GM21576 (cell line): ENCODE measurements at regions not wholly inside any gene's neighbourhood (a gene's known extent, or its start where the extent isn't known, plus 50 kb on each side); places are given as distances from the start of the nearest gene placed in this dataset.

ENCODE experiments used
- ATAC-seq: cut with Tn5 transposase; IDR thresholded peaks from one replicate; pipeline ENCODE4 v1.9.1; 2021; ENCODE audit warnings: mild to moderate bottlenecking, moderate library complexity; ENCODE audit not compliant: unreplicated experiment

DNA sequence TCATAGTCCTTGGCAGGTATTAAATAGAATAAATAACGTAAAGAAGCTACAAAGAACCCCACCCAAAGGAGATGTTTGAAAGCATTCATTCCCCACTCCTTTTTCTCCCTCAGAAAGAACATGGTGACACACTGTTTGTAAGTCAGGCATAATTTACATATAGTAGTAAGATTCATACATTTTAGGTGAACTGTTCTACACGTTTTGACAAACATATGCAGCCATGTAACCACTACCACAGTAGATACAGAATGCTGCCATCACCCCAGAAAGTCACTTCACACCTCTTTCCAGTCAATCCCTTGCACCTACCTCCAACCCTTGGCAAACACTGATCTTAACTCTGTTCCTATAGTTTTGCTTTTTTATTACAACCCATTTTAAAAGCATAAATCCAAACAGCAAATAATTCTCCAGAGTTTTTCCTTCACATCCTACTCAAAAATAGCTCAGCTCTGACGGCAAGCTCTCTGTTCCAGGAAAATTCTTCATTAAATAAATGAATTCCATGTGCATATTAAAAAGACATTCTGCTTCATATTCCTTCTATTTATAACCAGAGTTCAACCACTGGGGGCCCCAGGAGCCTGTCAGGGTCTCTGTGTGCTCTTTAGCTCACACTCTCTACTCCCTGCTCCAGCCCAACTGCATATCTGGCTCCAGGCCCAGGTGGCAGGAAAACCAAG is 258.8 kb downstream of the PLPP3 start:
- no peak for ATAC-seq

DNA sequence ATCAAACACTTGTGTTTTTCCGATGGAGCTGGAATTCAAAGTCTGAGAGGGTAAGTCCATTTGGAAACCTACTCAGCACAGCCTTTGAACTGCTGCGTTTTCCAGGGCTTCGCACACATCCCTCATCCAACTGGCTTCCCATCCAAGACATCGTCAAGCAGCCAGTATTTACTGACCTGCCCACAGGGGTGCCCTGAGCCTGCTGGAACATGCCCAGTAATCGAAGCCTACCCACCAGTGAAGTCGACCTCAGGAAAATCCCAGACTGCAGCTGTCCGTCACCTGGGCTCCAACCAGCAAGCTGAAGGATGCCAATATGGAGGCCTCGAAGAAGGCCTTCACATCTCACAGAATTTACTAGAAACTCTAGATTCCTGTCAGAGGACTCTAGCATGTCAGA is 261.6 kb downstream of the PLPP3 start:
- no peak for ATAC-seq

DNA sequence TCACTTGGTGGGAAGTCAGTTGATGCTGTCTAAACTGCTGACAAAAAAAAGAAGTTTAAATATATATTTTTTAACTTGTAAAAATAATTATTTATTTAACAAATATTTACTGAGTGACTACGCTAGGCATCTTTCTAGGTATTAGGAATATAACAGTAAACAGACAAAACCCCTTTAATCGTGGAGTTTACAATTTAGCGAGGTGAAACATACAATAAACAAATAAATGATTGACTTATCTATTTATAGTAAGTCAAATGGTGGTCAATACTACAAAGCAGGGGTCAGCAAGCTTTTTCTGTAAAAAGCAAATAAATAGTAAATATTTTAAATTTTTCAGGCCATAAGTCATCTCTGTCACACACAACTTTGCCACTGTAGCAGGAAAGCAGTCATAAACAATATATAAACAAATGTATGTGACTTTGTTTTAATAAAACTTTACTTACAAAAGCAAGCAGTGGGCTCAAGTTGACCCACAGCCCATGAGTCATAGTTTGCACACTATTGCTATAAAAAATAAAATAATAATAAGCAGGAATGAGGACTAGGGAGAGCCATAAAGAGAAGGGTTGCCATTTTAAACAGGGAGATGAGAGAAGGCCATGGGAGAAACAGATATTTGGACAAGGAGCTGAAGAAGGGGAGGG is 263.9 kb downstream of the PLPP3 start:
- no peak for ATAC-seq

DNA sequence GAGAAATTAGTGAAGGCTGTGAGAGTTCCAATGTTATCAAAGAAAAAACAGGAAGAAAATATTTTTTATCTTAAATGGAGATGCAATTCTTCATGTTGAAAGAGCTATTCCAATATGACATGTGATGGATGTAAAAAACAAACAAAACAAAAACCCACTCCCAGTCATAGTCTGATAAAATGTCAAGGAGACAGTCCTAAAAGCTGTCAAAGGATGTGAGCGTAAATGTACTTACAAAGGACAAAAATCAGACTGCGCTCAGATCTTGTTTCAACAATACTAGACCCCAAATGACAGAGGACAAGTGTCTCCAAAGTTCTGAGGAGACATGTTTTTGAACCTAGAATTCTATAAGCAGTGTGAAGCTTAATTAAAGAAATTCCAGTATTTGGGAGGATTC is 265.8 kb downstream of the PLPP3 start:
- no peak for ATAC-seq

DNA sequence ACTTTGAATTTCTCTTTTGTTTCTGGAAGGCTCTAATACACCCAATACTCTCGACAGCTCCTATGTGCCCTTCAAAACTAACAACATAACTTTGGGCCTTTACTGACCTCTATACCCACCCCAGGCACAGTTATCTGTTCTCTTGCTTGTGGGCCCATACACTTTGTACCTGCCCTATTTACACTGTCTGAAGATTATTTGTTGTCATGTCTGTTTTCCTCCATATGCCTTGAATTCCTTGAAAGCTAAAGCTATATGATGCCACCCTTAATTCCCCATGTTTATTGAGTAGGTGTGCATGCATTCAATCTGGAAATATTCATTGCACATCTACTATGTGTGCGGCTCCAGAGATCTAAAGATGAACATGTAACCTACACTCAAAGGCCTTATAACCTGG is 267.6 kb downstream of the PLPP3 start:
- no peak for ATAC-seq

DNA sequence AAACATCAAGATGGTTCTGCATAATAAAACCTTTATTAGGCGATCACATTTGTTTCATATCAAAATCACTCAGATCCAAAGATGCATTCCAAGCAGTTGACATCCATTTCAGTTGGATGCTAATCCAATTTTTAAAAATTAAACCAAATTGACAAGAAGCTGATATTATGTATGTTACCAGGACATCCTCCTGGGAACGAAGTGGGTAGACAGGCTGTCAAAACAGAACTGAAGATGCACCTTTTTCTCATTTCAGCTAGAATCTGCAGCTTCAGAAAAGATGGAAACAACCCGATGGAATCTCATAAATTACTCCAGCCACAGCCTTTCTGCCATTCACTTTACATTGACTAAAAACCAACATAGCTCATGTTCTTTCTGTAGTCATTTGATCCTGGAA is 268.4 kb downstream of the PLPP3 start:
- ATAC-seq, result no peak

DNA sequence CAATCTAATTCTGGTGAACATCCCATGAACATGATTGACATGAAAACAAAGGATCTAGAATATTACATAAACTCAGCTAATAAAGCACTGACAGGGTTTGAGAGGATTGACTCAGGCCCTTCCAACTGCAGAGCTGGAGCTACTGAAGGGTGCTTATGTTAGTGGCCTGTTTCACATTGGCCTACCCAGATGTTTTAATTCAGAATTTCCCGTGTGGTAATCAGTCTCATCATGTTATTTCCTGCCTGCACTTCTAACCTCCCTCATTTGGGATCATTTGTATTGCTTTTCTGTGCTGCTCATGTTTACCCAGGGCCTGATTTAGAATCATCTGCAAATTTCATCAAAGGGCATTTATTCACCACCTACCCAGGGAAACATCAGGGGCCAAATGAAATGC is 270.3 kb downstream of the PLPP3 start:
- ATAC-seq, result no peak

DNA sequence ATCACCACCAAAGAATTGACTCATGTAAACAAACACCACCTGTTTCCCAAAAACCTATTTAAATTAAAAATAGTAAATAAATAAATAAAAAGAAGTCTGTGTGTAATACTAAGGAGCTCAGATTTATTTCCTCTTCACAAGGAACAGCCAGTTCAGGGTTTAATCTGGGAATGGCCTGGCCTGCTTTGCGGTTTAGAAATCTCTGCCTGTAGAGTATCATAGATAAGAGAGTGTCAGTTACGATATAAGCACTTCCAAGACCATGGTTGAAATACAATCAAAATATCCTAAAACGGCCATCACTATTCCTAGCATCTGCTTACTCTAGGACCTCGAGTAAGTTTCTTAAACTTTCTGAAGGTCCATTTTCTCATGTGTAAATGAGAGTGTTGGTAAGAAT is 274.4 kb downstream of the PLPP3 start:
- no peak for ATAC-seq

DNA sequence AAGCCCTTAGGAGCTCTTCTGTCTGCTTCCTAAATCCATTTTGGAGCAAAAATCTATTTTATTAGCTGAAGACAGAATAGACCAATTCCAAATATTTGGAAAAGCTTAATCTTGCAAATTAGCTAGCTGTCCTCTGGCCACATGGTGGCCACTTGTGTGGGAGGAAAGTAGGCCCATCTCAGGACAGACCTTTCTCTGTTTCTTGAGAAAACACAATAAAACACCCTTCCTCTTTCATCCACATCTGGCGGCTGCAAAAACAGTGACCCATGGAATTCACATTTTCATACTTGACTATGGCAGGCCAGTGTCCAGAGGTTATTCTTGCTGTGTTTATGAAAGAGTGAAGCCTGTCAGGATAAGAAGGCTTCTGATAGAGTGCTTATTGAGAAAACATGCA is 275.6 kb downstream of the PLPP3 start:
- ATAC-seq, result no peak

DNA sequence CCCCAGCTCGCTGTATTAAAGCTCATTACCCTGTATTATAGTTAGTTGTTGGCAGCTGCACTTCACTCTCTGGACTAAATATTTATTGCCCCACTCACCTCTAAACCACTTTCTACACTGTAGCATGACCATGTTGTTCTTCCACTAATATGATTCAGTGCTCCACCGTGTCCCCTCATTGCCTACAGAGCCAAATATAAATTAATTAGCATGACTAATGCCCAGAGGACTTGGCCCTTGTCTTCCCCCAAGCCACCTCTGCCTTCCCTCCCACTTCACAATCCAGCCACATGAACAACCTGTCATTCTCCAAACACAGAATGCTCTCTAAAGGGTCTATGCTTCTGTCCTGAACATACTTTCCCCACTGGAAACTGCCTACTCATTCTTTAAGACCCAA is 276.5 kb downstream of the PLPP3 start:
- ATAC-seq, result no peak

DNA sequence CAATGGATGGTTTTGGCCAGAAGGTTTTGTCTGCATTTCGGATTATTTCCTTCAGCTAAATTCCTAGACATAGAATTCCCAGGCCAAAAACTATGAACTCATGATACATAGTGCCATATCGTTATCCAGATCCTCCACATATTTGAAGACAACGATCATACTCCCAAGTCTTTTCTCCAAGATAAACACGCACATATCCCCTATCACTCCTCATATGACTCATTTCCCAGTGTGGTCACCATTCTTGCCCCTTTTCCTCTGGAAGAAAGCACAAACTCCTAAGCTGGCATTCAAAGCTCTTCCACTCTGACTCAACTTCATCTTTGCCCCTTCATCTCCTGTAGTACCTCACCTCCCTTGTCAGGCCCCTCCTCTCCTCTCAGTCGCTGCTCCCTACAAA is 277.6 kb downstream of the PLPP3 start:
- ATAC-seq, result no peak

DNA sequence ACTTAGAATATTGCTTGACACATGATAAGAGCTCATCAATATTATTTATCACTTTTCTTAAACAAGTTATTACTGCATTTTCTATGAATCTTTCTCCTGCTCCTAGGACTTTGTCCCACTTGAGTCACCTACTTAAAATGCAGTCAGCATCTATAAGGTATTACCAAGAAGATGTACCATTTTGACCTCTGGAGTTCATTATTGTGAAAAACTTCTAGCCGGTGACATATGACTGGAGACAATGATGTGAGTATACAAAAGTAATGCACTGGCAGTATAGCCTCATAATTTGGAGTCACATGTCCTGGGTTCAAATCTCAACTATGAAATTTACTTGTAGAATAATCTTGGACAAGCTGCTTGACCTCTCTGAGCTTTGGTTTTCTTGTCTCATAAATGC is 278.5 kb downstream of the PLPP3 start:
- no peak for ATAC-seq

DNA sequence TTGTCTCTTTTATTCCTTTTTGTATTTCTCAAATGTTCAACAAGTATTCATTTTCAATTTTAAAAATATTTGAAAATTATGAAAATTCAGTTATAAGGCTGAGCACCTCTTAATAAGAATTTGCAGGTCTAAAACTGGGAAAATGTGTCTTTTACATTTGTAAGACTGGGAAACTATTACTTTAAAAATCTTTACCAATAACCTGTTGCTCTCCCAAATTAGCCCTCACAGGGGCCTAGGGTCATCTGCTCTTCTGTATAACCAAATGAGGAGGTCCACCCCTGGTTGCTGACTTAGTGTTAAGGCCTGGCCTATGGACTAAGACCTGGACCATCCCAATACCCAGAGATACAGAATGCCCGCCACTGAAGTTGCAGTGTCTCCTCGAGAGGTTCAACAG is 280.5 kb downstream of the PLPP3 start:
- no peak for ATAC-seq

DNA sequence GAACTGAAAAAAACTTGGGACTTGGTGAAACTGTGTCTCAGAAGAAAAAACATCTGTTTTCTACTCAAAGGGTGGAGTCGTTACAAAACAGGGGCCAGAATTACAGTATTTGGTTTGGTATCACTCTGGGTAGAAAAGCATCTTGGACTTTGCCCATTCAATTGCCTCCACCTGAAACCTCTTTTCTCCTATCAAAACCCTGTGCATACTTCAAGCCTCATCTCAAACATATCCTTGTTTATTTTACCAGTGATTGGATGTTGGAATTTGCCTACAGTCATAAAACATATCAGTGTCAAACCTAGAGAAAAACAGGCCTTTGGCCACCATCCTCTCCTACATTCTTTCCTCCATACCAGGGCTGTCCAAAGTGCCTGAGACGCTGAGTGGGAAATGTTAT is 281.5 kb downstream of the PLPP3 start:
- no peak for ATAC-seq

DNA sequence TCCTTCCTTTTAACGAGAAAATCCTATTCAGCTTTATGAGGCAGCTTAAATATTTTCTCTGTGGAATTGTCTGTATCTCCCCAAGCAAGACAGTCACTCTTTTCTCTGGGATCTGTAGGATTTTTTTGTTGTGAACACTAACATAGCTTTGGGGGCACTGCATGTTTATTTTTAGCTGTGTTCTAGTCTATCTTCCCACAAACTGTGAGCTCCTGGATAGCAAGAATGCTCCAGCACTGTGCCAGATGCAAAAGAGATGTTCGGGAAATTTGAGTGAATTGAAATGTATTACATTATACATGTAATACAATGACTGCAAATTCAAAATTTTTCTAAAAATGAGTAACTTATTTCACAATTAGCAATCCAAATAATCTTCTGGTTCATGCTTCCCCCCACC is 282.2 kb downstream of the PLPP3 start:
- no peak for ATAC-seq

DNA sequence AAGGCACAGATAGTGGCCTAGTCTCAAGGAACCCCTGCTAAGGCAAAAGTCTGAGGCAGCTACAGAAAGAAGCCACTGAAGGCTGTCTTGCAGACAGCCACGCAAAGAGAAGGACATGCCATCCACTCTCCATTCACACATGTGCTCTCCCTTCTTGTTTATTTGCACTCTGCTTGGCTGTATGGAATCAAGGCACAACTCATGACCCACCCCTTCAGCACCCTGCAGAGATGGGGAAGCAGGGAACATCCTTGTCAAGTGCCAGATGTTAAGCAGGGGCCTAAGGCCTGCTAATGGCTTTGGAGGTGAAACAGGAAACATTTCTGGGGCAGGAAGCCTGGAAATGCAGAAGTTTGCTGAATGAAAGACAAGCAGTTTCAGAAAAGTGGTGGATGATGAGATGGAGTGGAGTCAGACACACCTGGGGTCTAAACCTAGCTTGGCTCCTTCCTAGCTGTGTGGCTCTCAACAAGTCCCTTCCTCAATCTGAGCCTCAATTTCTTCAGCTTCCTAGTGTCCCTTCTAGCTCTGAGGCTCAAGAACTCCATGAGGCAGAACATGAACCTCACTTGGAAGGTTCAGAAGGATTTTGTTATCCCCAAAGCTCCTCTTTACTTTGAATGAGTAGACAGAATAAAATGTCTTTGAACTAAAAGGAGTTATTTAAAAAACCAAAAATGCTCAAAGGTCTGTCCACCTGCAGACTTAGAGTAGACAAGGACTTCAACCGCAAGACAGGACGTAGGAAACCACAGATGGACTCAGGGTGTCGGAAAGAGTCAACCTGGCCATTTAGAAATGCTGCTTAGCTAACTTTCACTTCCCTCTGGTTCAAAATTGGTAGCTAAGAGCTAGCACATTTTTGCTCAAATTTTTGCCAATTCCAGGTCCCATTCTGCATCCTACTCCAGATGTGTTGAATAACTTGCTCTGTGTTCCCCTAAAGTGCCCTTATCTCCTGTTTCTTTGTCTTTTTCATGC is 283.1 kb downstream of the PLPP3 start:
- ATAC-seq, result no peak

DNA sequence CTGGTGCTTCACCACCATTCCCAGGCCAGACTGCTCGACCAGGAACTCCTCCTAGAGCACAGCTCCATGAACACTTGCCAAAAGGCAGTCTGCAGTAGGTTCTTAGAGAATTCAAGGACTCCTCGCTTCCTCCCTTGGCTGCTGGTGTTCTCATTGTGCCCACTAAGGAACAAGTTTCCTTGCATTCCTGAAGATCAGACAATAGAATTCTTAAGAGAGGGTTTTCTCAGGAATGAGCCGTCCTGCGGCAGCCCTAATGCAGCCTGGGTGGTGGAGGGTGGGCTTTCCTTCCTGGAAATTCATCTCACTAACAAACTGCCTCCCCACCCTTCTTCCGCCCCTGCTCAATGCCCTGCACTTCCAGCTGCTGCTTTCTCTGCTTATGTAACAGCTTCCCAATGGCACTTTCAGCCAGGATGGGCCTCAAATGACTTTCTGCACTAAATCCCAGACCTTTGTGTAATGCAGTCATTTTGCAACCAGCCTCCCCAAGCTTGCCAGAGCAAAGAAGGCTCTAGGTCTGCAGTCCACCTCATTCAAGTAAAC is 287.9 kb downstream of the PLPP3 start:
- ATAC-seq, result no peak

DNA sequence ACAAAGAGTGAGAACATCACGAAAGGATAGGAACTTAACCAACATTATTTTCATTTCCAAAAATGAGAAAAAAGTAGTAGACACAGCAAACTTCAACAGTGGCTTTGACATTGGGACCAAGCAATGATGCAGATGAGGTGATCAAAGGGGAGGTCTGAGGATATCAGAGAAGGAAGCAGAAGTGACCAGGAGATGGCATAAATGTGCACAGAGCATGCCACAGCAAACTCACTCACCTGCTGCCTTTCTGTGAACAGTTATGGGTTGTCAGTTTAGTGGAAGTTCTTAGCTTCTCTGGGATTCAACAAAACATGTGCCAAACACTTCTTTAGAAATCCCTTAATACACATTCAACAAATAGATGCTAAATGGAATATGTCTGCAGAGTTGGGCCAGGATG is 290.1 kb downstream of the PLPP3 start:
- no peak for ATAC-seq

DNA sequence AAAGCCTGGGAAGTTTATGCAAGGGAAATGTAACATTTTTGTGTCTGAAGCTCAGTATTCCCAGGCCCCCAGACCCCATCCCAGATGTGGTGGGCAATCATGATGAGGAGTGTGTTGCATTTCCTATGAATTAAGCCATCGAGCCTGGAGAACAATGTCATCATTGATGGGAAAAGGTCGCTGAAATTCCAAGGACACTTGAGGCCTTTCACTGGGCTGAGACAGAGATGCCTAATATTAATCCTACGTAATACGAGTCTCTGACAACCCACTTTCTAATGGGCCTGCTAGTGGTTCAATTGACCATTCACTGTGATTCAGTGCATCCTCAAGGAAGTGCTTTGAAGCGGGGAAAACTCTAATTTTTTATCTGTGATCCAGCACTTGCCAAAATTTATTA is 291.6 kb downstream of the PLPP3 start:
- ATAC-seq, result no peak

DNA sequence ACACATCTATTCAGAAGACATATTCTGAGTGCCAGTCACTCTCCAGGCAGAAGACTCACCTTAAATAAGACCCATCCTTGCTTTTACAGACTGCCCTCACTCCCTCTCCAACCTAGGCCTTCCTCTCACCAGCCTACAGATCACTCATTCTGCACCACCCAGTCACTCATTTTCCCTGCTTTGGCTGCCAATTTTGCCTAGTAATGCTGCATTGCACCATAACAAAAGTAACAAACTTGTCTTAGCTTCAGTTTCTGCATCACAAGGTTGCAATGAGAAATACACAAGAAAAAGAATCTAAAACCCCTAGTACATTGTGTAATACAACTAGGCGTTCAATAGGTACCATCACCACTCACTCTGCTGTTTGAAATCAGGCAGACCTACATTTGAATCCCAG is 292.4 kb downstream of the PLPP3 start:
- ATAC-seq, result no peak

DNA sequence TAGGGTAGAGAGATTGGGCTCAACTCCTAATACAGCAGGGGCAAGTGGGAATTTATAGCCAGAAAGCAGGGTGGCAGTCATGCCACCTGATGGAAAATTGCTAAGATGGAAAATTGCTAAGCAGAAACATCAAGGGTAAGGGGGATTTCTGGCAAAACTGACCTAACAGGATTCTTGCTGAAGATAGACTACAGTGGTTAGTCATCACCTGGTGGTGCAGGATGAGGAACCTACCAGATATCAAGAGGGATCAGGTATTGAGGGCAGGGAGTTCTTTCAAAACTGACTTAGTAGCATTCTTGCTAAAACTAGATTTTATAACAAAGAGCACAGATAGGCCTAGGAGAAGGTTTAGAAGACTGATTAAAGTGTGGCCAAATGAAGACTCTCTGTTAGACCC is 292.9 kb downstream of the PLPP3 start:
- no peak for ATAC-seq
